GM23338 (cell line): ENCODE measurements at regions not wholly inside any gene's neighbourhood (a gene's known extent, or its start where the extent isn't known, plus 50 kb on each side); places are given as distances from the start of the nearest gene placed in this dataset.

Experiments used
- EZH2 ChIP-seq: fragments of 200-600 bp; sonication (generic); IDR thresholded peaks from one replicate; pipeline ENCODE4 v1.8.0; 2017; ENCODE audit warnings: antibody characterized with exemption, mild to moderate bottlenecking, low read depth; ENCODE audit not compliant: unreplicated experiment
- EZH2phosphoT487 ChIP-seq: fragments of 200-600 bp; sonication (generic); IDR thresholded peaks from one replicate; pipeline ENCODE4 v1.8.1; 2018; ENCODE audit warnings: antibody characterized with exemption; ENCODE audit not compliant: unreplicated experiment
- JUNB ChIP-seq: IDR thresholded peaks from one replicate; pipeline ENCODE4 v1.6.1; 2016; ENCODE audit warnings: antibody characterized with exemption; ENCODE audit not compliant: unreplicated experiment
- POLR2AphosphoS5 ChIP-seq: IDR thresholded peaks from 2 replicates; pipeline ENCODE4 v1.6.1; 2016; ENCODE audit warnings: antibody characterized with exemption, low read depth
- ZNF331 ChIP-seq: fragments of 250-450 bp; sonication (Bioruptor Pico); IDR thresholded peaks from 2 replicates; pipeline ENCODE4 v1.5.0; 2020; ENCODE audit warnings: low read depth, mild to moderate bottlenecking, moderate library complexity
- TF ChIP-seq, protein P1 (sequence below), 2 experiments: fragments of 200-600 bp in 1 of 2; sonication (generic) in 1 of 2; conservative IDR thresholded peaks; 2 replicates each; pipeline versions ENCODE4 v1.5.1 to v1.6.1; 2016 to 2017; ENCODE audit warnings: antibody characterized with exemption in 2 of 2, low read depth in 2 of 2, mild to moderate bottlenecking in 2 of 2, moderate library complexity in 1 of 2

DNA sequence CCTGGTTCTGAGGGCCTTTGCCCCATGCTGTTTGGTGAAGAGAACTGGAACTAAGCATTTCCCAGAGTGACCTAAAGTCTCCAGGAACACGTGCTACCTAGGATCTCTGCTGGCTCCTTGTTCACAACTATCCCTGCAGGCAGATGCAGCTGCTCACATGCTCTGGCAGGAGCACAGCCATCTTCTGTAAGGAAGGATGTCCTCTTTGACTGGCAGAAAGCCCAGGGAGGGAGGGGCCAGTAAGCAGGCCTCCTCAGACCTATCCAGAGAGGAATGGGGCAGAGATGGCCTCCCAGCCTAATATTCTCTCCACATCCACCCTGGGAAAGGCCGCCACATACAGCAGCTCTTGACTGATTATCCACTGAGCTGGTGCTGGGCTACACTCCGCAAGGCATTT lies 142.8 kb upstream of the EOLA2 start:
- TF ChIP-seq, protein P1, sequence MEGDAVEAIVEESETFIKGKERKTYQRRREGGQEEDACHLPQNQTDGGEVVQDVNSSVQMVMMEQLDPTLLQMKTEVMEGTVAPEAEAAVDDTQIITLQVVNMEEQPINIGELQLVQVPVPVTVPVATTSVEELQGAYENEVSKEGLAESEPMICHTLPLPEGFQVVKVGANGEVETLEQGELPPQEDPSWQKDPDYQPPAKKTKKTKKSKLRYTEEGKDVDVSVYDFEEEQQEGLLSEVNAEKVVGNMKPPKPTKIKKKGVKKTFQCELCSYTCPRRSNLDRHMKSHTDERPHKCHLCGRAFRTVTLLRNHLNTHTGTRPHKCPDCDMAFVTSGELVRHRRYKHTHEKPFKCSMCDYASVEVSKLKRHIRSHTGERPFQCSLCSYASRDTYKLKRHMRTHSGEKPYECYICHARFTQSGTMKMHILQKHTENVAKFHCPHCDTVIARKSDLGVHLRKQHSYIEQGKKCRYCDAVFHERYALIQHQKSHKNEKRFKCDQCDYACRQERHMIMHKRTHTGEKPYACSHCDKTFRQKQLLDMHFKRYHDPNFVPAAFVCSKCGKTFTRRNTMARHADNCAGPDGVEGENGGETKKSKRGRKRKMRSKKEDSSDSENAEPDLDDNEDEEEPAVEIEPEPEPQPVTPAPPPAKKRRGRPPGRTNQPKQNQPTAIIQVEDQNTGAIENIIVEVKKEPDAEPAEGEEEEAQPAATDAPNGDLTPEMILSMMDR (conservative IDR thresholded peaks at IDR 0.05; ENCODE audit: low read depth in 2 of 2), result no peak
- TF ChIP-seq ZNF331 (CRISPR knock-in tag) (no peak), EZH2phosphoT487 (no peak), JUNB (no peak), EZH2 (no peak), POLR2AphosphoS5 (no peak)
